HepG2 (cell line): ENCODE measurements at regions not wholly inside any gene's neighbourhood (a gene's known extent, or its start where the extent isn't known, plus 50 kb on each side); places are given as distances from the start of the nearest gene placed in this dataset.

Experiments
- ATAC-seq: fragments of 200-7000 bp; cut with Tn5 transposase; 3 replicates; pipeline ENCODE4 v1.9.1; 2020; ENCODE audit warnings: mild to moderate bottlenecking, moderate library complexity
- BruUV-seq: library from RNA; stranded (reverse); fragments of 400-500 nt; replicated peaks from 2 replicates; lab custom pipeline; 2021; lab: Mats Ljungman, UMichigan
- CTCF ChIA-PET: fragments of 300-600 bp; formaldehyde crosslinking; extraction: SDS; loops from one replicate; lab custom pipeline; 2021; ENCODE audit warnings: low total read pairs, inconsistent platforms, low intra/inter-chr PET ratio; lab: Yijun Ruan, JAX
- POLR2A ChIA-PET: fragments of 350-600 bp; sonication (Branson Sonifier 250); formaldehyde crosslinking; loops from one replicate; lab custom pipeline; 2020; ENCODE audit warnings: antibody characterized with exemption, inconsistent platforms; lab: Yijun Ruan, JAX
- DNase-seq: peaks from one replicate; pipeline ENCODE4 v3.0.0-alpha.2; 2015; ENCODE audit warnings: low spot score
- FAIRE-seq: peaks from 3 replicates; lab custom pipeline; 2011; peaks lifted over from hg19 to GRCh38; lab: Jason Lieb, UNC
- H2AFZ ChIP-seq: one replicate; pipeline ENCODE4 v1.6.1; 2011; ENCODE audit warnings: low read length, inconsistent platforms
- H3K27ac ChIP-seq: fragments of 300-600 bp; 3 replicates; pipeline ENCODE4 v1.8.0; 2011; ENCODE audit warnings: mixed run types, mild to moderate bottlenecking, mixed read lengths, low read length, inconsistent platforms; ENCODE audit not compliant: insufficient read depth; ENCODE audit errors: extremely low read length
- H3K27me3 ChIP-seq, 2 experiments: fragments of 200-600 bp in 1 of 2; 2 replicates in 1 of 2; 3 replicates in 1 of 2; pipeline versions ENCODE4 v1.6.0 to v1.8.0; 2011; ENCODE audit warnings: low read length in 2 of 2, mild to moderate bottlenecking in 2 of 2, moderate library complexity in 2 of 2, inconsistent platforms in 1 of 2; ENCODE audit not compliant: insufficient read depth in 2 of 2, control insufficient read depth in 1 of 2
- H3K36me3 ChIP-seq, 2 experiments: fragments of 200-600 bp in 1 of 2; replicated peaks in 1 of 2; 2 replicates in 1 of 2; 3 replicates in 1 of 2; pipeline versions ENCODE4 v1.5.1 to v1.8.0; 2011; ENCODE audit warnings: low read length in 2 of 2, inconsistent platforms in 1 of 2; ENCODE audit not compliant: insufficient read depth in 2 of 2, control insufficient read depth in 1 of 2
- H3K4me1 ChIP-seq: 2 replicates; pipeline ENCODE4 v1.5.1; 2012; ENCODE audit warnings: low read length, inconsistent platforms; ENCODE audit not compliant: insufficient read depth
- H3K4me2 ChIP-seq: 2 replicates; pipeline ENCODE4 v1.6.0; 2011; ENCODE audit warnings: low read depth, low read length, inconsistent platforms
- H3K4me3 ChIP-seq, 3 experiments: fragments of 200-600 bp in 1 of 3; sonication (generic), shearing (Covaris generic) in 1 of 3; replicated peaks in 1 of 3; 2 replicates each; pipeline ENCODE4 v1.5.1; 2011 to 2016; ENCODE audit warnings: low read length in 3 of 3, inconsistent platforms in 2 of 3, low read depth in 2 of 3, mild to moderate bottlenecking in 2 of 3, control low read depth in 1 of 3, mixed read lengths in 1 of 3; ENCODE audit not compliant: insufficient read depth in 1 of 3
- H3K79me2 ChIP-seq: one replicate; pipeline ENCODE4 v1.6.1; 2011; ENCODE audit warnings: low read length, inconsistent platforms; ENCODE audit not compliant: insufficient read depth
- H3K9ac ChIP-seq: 2 replicates; pipeline ENCODE4 v1.6.0; 2011; ENCODE audit warnings: mild to moderate bottlenecking, low read depth, low read length, inconsistent platforms; ENCODE audit not compliant: insufficient read depth
- H3K9me3 ChIP-seq: 2 replicates; pipeline ENCODE4 v1.5.1; 2012; ENCODE audit warnings: mild to moderate bottlenecking, low read length
- H4K20me1 ChIP-seq: 2 replicates; pipeline ENCODE4 v1.6.0; 2011; ENCODE audit warnings: inconsistent platforms, mild to moderate bottlenecking, low read length, moderate library complexity; ENCODE audit not compliant: insufficient read depth
- FOXO1 ChIP-seq: sonication (generic); formaldehyde crosslinking; IDR thresholded peaks from 2 replicates; pipeline ENCODE4 v1.4.0; 2020; ENCODE audit warnings: missing genetic modification reagents
- NR0B2 ChIP-seq: sonication (generic); formaldehyde crosslinking; IDR thresholded peaks from 2 replicates; pipeline ENCODE4 v1.4.0; 2020; ENCODE audit warnings: mild to moderate bottlenecking, missing genetic modification reagents
- RAD51 ChIP-seq: fragments of 450-650 bp; IDR thresholded peaks from 2 replicates; pipeline ENCODE4 v1.6.1; 2016; ENCODE audit warnings: borderline replicate concordance
- USF2 ChIP-seq, 2 experiments: sonication (generic) in 1 of 2; formaldehyde crosslinking in 1 of 2; IDR thresholded peaks; 2 replicates each; pipeline versions ENCODE4 v1.5.1 to v1.6.1; 2011 to 2020; ENCODE audit warnings: borderline replicate concordance in 1 of 2, low read depth in 1 of 2, low read length in 1 of 2, mild to moderate bottlenecking in 1 of 2, missing genetic modification reagents in 1 of 2, moderate library complexity in 1 of 2
- ZBTB3 ChIP-seq: sonication (generic); formaldehyde crosslinking; IDR thresholded peaks from 2 replicates; pipeline ENCODE4 v1.4.0; 2020; ENCODE audit warnings: low read depth, mild to moderate bottlenecking, moderate library complexity, missing genetic modification reagents, borderline replicate concordance
- ZNF577 ChIP-seq: sonication (generic); formaldehyde crosslinking; IDR thresholded peaks from 2 replicates; pipeline ENCODE4 v1.4.0; 2020; ENCODE audit warnings: mild to moderate bottlenecking, low read depth, missing genetic modification reagents, borderline replicate concordance
- WGBS: methylation state at CpG from one replicate; pipeline ENCODE4 v1.1.6; 2017; ENCODE audit warnings: low lambda C conversion rate; 5-methylcytosine and 5-hydroxymethylcytosine counted together
- in situ Hi-C: cut with HindIII; loops from 2 replicates; pipeline ENCODE4 v1.10.0; 2017; ENCODE audit warnings: low pct_unique_long_range_greater_than_20kb; ENCODE audit not compliant: extremely low pct_ligation_motif_present
- intact Hi-C: fragments of 100-400 bp; cut with micrococcal nuclease; formaldehyde crosslinking; loops from one replicate; pipeline ENCODE4 v1.10.0; 2022; ENCODE audit not compliant: unreplicated experiment
- TF ChIP-seq, protein P1 (sequence below), 2 experiments: fragments of 450-650 bp in 1 of 2; sonication (generic) in 1 of 2; formaldehyde crosslinking; IDR thresholded peaks; 2 replicates each; pipeline versions ENCODE4 v1.5.0 to v1.8.0; 2020 to 2022; ENCODE audit warnings: mild to moderate bottlenecking in 1 of 2, missing genetic modification reagents in 1 of 2

DNA sequence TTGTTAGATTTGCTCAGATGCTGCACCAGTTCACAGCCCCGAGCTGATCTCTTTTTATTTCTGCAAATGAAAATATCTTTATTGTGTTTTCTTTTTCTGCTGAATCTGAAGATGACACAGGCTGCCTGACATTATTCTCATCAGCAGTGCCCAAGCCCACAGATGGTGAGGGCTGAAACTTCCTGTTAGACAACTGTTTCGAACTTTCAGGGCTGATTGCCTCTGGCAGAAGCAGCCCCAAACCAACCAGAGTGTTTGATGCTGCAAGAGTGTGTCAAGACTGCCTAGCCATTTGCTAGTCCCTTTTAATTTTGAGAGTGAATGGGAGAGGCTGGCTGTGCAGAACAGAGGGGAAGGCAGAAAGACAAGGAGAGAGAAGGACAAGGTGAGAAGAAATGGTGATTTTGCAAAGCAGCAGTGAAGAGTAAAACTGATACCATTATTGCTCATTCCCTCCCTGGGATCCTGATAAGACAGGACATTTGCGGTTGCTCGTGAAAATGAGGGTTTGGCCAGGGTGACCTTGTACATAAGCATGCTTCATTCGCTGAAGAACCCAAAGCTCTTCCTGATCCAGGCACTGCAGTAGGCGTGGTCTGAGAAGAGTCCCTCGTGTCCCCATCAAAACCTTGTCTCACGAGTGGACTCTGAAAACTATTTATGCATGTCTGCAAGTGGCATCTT, 77.2 kb downstream of the TMEM114 start:
- Histone ChIP-seq H3K36me3 (no peaks in the 10 kb centered on the region), H3K9ac (no peak overlapping the region), H4K20me1 (no peaks in the 10 kb centered on the region), H3K27me3 (peaks cover 1 to 46% of the 10 kb centered on the region in 2 experiments; a peak in 4 of 5 replicates), H3K79me2 (no peaks in the 10 kb centered on the region), H2AFZ (no peak overlapping the region), H3K9me3 (no peaks in the 10 kb centered on the region), H3K4me1 (no peaks in the 10 kb centered on the region), H3K4me2 (no peak overlapping the region), H3K27ac (no peak overlapping the region), H3K4me3 (no peak overlapping the region)
- ChIA-PET POLR2A (no interaction called here), CTCF (no interaction called here)
- BruUV-seq = no TSS peak
- FAIRE-seq = no peak
- under 1% methylated on average over 8 of the region's 8 CpGs for WGBS
- TF ChIP-seq FOXO1 (CRISPR knock-in tag) (no peak), NR0B2 (CRISPR knock-in tag) (no peak), ZNF577 (CRISPR knock-in tag) (0 out of 2 replicates have a peak, but pooled peaks have one; percentile 36)
- TF ChIP-seq, protein P1, sequence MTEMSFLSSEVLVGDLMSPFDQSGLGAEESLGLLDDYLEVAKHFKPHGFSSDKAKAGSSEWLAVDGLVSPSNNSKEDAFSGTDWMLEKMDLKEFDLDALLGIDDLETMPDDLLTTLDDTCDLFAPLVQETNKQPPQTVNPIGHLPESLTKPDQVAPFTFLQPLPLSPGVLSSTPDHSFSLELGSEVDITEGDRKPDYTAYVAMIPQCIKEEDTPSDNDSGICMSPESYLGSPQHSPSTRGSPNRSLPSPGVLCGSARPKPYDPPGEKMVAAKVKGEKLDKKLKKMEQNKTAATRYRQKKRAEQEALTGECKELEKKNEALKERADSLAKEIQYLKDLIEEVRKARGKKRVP (CRISPR knock-in tag; IDR thresholded peaks at IDR 0.05) = 0 out of 4 replicates have a peak, but pooled peaks of 1 of the 2 experiments have one; percentile 1
- DNase-seq = no peak
- ATAC-seq = no peak
- intact Hi-C loops = no loop called here
- in situ Hi-C loops = no loop called here

DNA sequence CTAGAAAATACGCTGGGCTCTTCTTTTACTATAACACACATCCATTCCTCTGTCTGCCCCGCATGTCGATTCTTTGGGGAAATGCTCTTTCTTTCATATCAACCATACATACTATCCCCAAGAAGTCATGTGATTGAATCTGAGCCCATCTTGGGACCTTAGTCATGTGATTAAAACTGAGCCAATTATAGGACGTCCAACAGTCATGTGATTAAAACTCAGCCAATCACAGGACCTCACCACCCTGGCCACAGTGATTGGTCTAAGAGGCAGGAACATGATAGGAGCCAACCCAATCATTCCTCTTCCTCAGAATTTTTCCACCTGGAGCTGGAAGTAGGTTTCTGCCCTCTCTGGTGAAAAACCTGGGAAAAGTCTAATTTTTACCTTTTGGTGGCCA, 78.8 kb downstream of the TMEM114 start:
- 47% methylated on average over 4 of the region's 4 CpGs for WGBS
- intact Hi-C loops (no loop called here), in situ Hi-C loops (no loop called here)
- BruUV-seq = no TSS peak
- Histone ChIP-seq H3K27me3 (peaks cover 3 to 47% of the 10 kb centered on the region in 2 experiments; a peak in 4 of 5 replicates), H4K20me1 (no peaks in the 10 kb centered on the region), H3K79me2 (no peaks in the 10 kb centered on the region), H3K27ac (no peak overlapping the region), H3K4me1 (no peaks in the 10 kb centered on the region), H2AFZ (no peak overlapping the region), H3K4me3 (no peak overlapping the region), H3K9ac (no peak overlapping the region), H3K36me3 (no peaks in the 10 kb centered on the region), H3K9me3 (no peaks in the 10 kb centered on the region), H3K4me2 (no peak overlapping the region)
- ChIA-PET POLR2A (no interaction called here), CTCF (no interaction called here)
- TF ChIP-seq RAD51 = peak; percentile 78
- peak; percentile 78 for TF ChIP-seq USF2 (IDR thresholded peaks at IDR 0.05; ENCODE audit: low read depth, low read length)
- TF ChIP-seq USF2 (CRISPR knock-in tag; IDR thresholded peaks at IDR 0.05; ENCODE audit: borderline replicate concordance) = no peak
- no peak for TF ChIP-seq ZBTB3 (CRISPR knock-in tag)
- FAIRE-seq = no peak
- DNase-seq = no peak
- no peak for ATAC-seq
